GM21390 (cell line): ENCODE measurements at regions not wholly inside any gene's neighbourhood (a gene's known extent, or its start where the extent isn't known, plus 50 kb on each side); places are given as distances from the start of the nearest gene placed in this dataset.
"Not testable (repeated sequence)": the region's sequence is repeated elsewhere in the genome, so short reads cannot be mapped to it uniquely, and the experiment has no call there.

Experiments used
- ATAC-seq: cut with Tn5 transposase; IDR thresholded peaks from one replicate; pipeline ENCODE4 v1.9.1; 2021; ENCODE audit not compliant: unreplicated experiment

GRCh38 chr7:124168616-124169015 is 135.7 kb upstream of the TMEM229A start:
- ATAC-seq, result no peak

- no peak for ATAC-seq
These were observed 129.8 kb upstream of the TMEM229A start for GRCh38 chr7:124162667-124163066.

GRCh38 chr7:124155432-124156022 is 122.7 kb upstream of the TMEM229A start:
- peak; percentile 47 for ATAC-seq

GRCh38 chr7:124152859-124153692 is 120.2 kb upstream of the TMEM229A start:
- no peak for ATAC-seq

GRCh38 chr7:124137664-124138063 is 104.8 kb upstream of the TMEM229A start:
- ATAC-seq, result no peak

- ATAC-seq, result no peak
These were observed 91.3 kb upstream of the TMEM229A start for GRCh38 chr7:124124201-124124600.

GRCh38 chr7:124120911-124121310 is 88.0 kb upstream of the TMEM229A start:
- no peak for ATAC-seq

GRCh38 chr7:124113045-124113444 is 80.2 kb upstream of the TMEM229A start:
- ATAC-seq, result no peak

- ATAC-seq, result no peak
These were observed 73.7 kb upstream of the TMEM229A start for GRCh38 chr7:124106575-124106974.

GRCh38 chr7:124101173-124101768 is 68.4 kb upstream of the TMEM229A start:
- ATAC-seq, result no peak

- no peak for ATAC-seq
These were observed 67.3 kb upstream of the TMEM229A start for GRCh38 chr7:124100190-124100589.

- ATAC-seq, result not testable (repeated sequence)
These were observed 66.7 kb upstream of the TMEM229A start for GRCh38 chr7:124099585-124099984.

GRCh38 chr7:124089621-124090020 is 56.8 kb upstream of the TMEM229A start:
- no peak for ATAC-seq

- ATAC-seq, result no peak
These were observed 55.7 kb upstream of the TMEM229A start for GRCh38 chr7:124088590-124088989.

- ATAC-seq, result no peak
These were observed 54.0 kb upstream of the TMEM229A start for GRCh38 chr7:124086843-124087242.

- no peak for ATAC-seq
These were observed 52.3 kb upstream of the TMEM229A start for GRCh38 chr7:124085179-124085578.

- ATAC-seq, result no peak
These were observed 51.2 kb upstream of the TMEM229A start for GRCh38 chr7:124084024-124084423.
